SH-SY5Y (cell line): ENCODE measurements at regions not wholly inside any gene's neighbourhood (a gene's known extent, or its start where the extent isn't known, plus 50 kb on each side); places are given as distances from the start of the nearest gene placed in this dataset.

Experiments
- GATA2 ChIP-seq: IDR thresholded peaks from 2 replicates; pipeline ENCODE4 v1.6.1; 2011; ENCODE audit warnings: mild to moderate bottlenecking, low read depth, low read length
- GATA3 ChIP-seq: IDR thresholded peaks from 2 replicates; pipeline ENCODE4 v1.6.1; 2011; ENCODE audit warnings: low read depth, mild to moderate bottlenecking, low read length, moderate library complexity

DNA sequence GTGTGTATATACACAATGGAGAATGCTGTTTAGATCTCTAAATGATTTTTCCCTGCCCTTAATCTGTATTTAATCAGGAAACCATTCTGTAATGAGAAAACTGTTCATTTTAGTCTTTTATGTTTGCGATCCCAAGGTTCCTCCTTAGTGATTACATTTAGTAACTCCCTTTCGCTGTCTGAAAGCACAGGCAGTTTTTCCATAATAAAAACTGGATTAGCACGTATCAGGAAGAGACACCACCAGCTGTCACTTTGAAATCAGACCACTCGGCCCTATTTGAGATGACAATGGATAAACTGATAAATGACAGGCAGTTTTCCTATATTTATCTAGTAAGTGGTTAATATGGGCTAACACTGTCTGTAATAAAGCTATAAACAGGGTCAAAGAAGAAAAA, 370.9 kb downstream of the NR4A2 start:
- TF ChIP-seq GATA2 = no peak
- TF ChIP-seq GATA3 = no peak
